GM18858 (cell line): ENCODE measurements at regions not wholly inside any gene's neighbourhood (a gene's known extent, or its start where the extent isn't known, plus 50 kb on each side); places are given as distances from the start of the nearest gene placed in this dataset.

Source experiments
- ATAC-seq: cut with Tn5 transposase; IDR thresholded peaks from one replicate; pipeline ENCODE4 v1.9.1; 2021; ENCODE audit not compliant: unreplicated experiment

DNA sequence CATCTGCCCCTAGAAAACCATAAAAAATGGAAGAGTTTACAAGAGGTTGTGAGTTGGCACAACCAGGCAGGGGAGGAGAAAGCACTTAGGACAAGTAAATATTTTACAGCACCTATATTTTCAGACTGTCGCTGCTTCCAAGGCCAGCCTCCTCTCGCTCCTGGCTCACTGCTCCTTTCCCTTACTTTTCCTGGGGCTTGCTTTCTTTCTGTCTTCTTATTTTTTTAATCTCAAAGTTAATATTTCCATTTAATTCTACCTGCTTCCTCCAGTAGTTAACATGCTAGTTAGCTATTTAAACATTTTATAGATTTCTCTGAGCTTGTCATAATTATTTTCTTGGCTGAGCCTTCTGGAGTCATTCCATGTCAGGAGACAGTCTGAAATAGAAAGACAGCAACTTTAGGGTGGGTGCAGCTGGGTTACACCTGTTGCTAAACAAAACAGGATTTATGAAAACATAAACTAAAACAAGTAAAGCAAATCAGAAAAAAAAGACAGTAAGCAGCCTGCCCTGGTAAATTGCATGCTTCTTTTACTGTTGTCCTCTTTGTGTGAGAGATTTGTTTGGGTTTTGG lies 330.1 kb downstream of the DLEU7 start:
- no peak for ATAC-seq

DNA sequence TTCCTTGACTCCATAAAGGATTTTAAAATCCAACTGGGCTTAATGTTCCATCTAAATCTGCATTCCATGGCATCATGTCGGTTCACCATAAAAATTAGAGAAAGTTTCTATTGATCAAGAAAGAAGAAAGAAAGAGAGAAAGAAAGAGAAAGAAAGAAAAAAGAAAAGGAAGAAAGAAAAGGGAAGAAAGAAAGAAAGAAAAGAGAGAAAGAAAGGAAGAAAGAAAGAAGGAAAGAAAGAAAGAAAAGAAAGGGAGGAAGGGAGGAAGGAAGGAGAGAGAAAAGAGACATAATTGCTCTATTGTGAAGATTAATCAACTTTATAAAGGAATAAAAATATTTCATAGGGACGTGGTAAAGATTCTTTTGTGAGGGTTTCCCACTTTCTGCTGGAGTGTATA lies 329.2 kb downstream of the DLEU7 start:
- no peak for ATAC-seq

GRCh38 chr13:50518131-50518530 lies 325.4 kb downstream of the DLEU7 start:
- ATAC-seq: no peak

DNA sequence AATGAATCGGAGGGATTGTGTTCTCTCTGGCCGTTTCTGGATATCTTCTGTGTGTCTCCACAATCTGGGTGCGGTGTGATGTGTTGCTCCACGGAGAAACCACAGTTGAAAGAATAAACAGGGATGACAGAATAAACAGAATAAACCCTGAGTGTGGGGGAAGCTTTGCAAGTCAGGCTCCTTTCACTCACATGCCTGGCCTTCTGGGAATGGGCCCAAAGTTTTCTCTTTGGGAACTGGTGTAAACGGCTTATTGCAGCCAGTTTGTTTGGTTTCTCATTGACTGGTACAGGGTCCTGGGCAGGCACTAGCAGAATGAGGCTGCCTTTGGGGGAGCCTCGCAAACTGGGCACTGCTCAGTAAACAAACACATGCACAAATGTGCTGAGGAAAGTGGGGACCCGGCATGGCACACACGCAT lies 324.7 kb downstream of the DLEU7 start:
- no peak for ATAC-seq

- ATAC-seq: no peak
Measured at GRCh38 chr13:50519866-50520265, 323.6 kb downstream of the DLEU7 start.

- no peak for ATAC-seq
Measured at GRCh38 chr13:50521006-50521830, 322.3 kb downstream of the DLEU7 start.

- no peak for ATAC-seq
Measured at GRCh38 chr13:50521831-50522149, 321.7 kb downstream of the DLEU7 start.

GRCh38 chr13:50522506-50522905 lies 321.0 kb downstream of the DLEU7 start:
- ATAC-seq: no peak

DNA sequence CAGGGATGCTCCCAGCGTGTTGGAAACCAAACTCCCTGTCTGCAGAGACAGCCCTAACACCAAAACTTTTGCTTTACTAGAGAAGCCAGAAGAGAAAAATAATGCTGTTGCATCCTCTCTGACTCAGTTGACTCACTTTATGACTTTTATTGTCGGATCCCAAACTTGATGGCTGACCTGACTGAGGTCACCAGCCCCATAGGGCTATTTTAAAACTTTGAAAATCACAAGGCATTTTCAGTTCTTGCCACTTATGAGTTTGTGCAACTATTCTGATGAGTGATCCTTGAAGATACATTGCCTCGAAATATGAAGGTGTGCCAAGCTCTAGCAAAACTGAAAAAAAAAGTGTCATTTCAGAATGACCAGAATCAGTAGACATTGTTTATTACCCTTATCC lies 320.2 kb downstream of the DLEU7 start:
- no peak for ATAC-seq

GRCh38 chr13:50524560-50524959 lies 318.9 kb downstream of the DLEU7 start:
- ATAC-seq: no peak

- no peak for ATAC-seq
Measured at GRCh38 chr13:50526661-50527071, 316.8 kb downstream of the DLEU7 start.

DNA sequence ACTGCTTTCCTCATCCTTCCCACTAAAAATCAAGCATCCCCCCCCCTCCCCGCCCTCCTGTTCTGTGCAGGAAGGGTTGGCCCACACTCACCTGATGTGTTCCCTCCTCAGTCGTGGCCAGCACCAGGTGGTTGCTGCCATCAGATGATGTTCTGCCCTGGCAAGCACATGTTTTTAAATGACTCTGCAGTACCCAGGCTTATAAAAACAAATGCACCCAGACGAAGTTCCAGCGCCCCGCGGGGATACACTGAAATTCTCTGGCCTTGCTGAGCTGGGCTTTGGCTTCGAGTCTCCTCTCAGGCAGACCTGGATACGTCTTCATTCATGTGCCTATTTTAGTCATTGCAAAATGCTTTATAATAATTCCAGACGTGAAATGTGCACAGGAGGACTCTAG lies 316.3 kb downstream of the DLEU7 start:
- no peak for ATAC-seq

GRCh38 chr13:50527612-50528509 lies 315.6 kb downstream of the DLEU7 start:
- no peak for ATAC-seq

- ATAC-seq: no peak
Measured at GRCh38 chr13:50529154-50529882, 314.2 kb downstream of the DLEU7 start.

- no peak for ATAC-seq
Measured at GRCh38 chr13:50531917-50532899, 311.3 kb downstream of the DLEU7 start.

DNA sequence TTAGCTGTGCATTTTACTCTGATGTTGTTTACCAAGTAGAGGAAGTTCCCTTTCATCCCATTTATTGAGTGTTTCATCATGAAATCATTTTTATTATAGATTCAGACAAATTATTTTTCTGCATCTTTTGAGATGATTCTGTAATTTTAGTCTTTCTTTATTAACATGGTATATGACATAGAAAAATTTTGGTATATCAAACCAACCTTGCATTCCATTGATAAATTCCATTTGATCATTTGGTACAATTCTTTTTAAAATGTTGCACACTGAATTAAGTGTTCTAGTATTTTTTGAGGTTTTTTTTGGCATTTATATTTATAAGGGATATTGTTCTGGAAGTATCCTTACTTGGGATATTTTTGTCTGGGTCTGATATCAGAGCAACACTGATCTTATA lies 308.4 kb downstream of the DLEU7 start:
- ATAC-seq: no peak

- no peak for ATAC-seq
Measured at GRCh38 chr13:50537029-50537428, 306.5 kb downstream of the DLEU7 start.

- no peak for ATAC-seq
Measured at GRCh38 chr13:50539791-50540530, 303.5 kb downstream of the DLEU7 start.

- ATAC-seq: no peak
Measured at GRCh38 chr13:50543141-50543540, 300.4 kb downstream of the DLEU7 start.
